ENCODE measurements at regions not wholly inside any gene's neighbourhood (a gene's known extent, or its start where the extent isn't known, plus 50 kb on each side); places are given as distances from the start of the nearest gene placed in this dataset.

GRCh38 chr14:85732031-85732430 lies 202.1 kb downstream of the FLRT2 start:
- Mint-ChIP-seq H3K27ac (ENCODE audit: unreplicated experiment) (no peak overlapping the region), H3K27me3 (ENCODE audit: unreplicated experiment) (no peaks in the 10 kb centered on the region), H3K4me1 (ENCODE audit: unreplicated experiment) (peaks cover 6% of the 10 kb centered on the region), H3K9me3 (ENCODE audit: unreplicated experiment) (no peaks in the 10 kb centered on the region), H3K36me3 (ENCODE audit: unreplicated experiment) (no peaks in the 10 kb centered on the region), H3K4me3 (ENCODE audit: unreplicated experiment) (no peak overlapping the region)
- DNase-seq (ENCODE audit: extremely low spot score, unreplicated experiment): no peak
- TF ChIP-seq CTCF (IDR thresholded peaks at IDR 0.05): no peak

GRCh38 chr14:85731186-85731585 lies 201.2 kb downstream of the FLRT2 start:
- Mint-ChIP-seq H3K9me3 (ENCODE audit: unreplicated experiment) (no peaks in the 10 kb centered on the region), H3K4me3 (ENCODE audit: unreplicated experiment) (no peak overlapping the region), H3K27me3 (ENCODE audit: unreplicated experiment) (no peaks in the 10 kb centered on the region), H3K4me1 (ENCODE audit: unreplicated experiment) (peaks cover 6% of the 10 kb centered on the region), H3K27ac (ENCODE audit: unreplicated experiment) (no peak overlapping the region), H3K36me3 (ENCODE audit: unreplicated experiment) (no peaks in the 10 kb centered on the region)
- no peak for TF ChIP-seq CTCF (IDR thresholded peaks at IDR 0.05)
- no peak for DNase-seq (ENCODE audit: extremely low spot score, unreplicated experiment)

DNA sequence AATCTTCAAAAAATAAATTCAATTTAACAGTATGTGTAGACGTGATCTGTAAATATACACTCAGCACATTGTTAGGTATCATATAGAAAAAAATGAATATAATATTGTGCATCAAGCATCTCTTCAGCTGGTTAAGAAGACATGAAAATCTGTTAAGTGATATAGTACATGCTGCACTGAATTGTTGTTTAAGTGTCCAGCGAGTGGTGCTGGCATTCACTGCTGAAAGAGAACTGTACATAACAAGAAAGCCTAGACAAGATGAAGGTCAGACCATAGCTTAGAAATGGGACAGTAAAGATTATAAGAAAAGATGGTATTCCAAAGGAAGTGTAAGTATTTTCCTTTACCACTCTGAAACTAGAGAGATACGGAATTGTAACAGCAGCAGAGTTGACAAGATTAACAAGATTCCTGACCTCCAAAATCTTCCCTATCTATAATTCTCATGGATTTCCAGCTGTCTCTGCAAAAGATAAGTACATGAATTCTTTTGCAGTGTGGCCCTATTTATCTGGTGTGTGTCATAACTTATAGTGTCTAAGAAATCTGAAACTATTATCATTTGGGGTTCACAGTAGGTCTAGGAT lies 198.6 kb downstream of the FLRT2 start:
- no peak for TF ChIP-seq CTCF (IDR thresholded peaks at IDR 0.05)
- DNase-seq (ENCODE audit: extremely low spot score, unreplicated experiment): no peak
- no peak overlapping the region for H3K27ac Mint-ChIP-seq (ENCODE audit: unreplicated experiment)
- H3K27me3 Mint-ChIP-seq (ENCODE audit: unreplicated experiment): no peaks in the 10 kb centered on the region
- H3K4me3 Mint-ChIP-seq (ENCODE audit: unreplicated experiment): no peak overlapping the region
- H3K4me1 Mint-ChIP-seq (ENCODE audit: unreplicated experiment): peaks cover 6% of the 10 kb centered on the region
- no peaks in the 10 kb centered on the region for H3K9me3 Mint-ChIP-seq (ENCODE audit: unreplicated experiment)
- no peaks in the 10 kb centered on the region for H3K36me3 Mint-ChIP-seq (ENCODE audit: unreplicated experiment)

GRCh38 chr14:85714069-85714468 lies 184.1 kb downstream of the FLRT2 start:
- no peak for TF ChIP-seq CTCF (IDR thresholded peaks at IDR 0.05)
- DNase-seq (ENCODE audit: extremely low spot score, unreplicated experiment): no peak
- H3K4me1 Mint-ChIP-seq (ENCODE audit: unreplicated experiment): peaks cover 4% of the 10 kb centered on the region
- no peaks in the 10 kb centered on the region for H3K27me3 Mint-ChIP-seq (ENCODE audit: unreplicated experiment)
- no peaks in the 10 kb centered on the region for H3K36me3 Mint-ChIP-seq (ENCODE audit: unreplicated experiment)
- H3K4me3 Mint-ChIP-seq (ENCODE audit: unreplicated experiment): no peak overlapping the region
- H3K27ac Mint-ChIP-seq (ENCODE audit: unreplicated experiment): no peak overlapping the region
- H3K9me3 Mint-ChIP-seq (ENCODE audit: unreplicated experiment): peaks cover 7% of the 10 kb centered on the region

- Mint-ChIP-seq H3K27me3 (ENCODE audit: unreplicated experiment) (no peaks in the 10 kb centered on the region), H3K36me3 (ENCODE audit: unreplicated experiment) (no peaks in the 10 kb centered on the region), H3K4me3 (ENCODE audit: unreplicated experiment) (no peak overlapping the region), H3K9me3 (ENCODE audit: unreplicated experiment) (no peaks in the 10 kb centered on the region), H3K27ac (ENCODE audit: unreplicated experiment) (no peak overlapping the region), H3K4me1 (ENCODE audit: unreplicated experiment) (peaks cover 6% of the 10 kb centered on the region)
- TF ChIP-seq CTCF (IDR thresholded peaks at IDR 0.05): no peak
- no peak for DNase-seq (ENCODE audit: extremely low spot score, unreplicated experiment)
Observed at GRCh38 chr14:85711620-85712019, 181.7 kb downstream of the FLRT2 start.

Data from osteocyte (in vitro differentiated cells).